ENCODE measurements at regions not wholly inside any gene's neighbourhood (a gene's known extent, or its start where the extent isn't known, plus 50 kb on each side); places are given as distances from the start of the nearest gene placed in this dataset.

GRCh38 chr13:66071608-66072007 lies 1158.5 kb downstream of the PCDH9 start:
- no peak for DNase-seq (ENCODE audit: low spot score)

DNA sequence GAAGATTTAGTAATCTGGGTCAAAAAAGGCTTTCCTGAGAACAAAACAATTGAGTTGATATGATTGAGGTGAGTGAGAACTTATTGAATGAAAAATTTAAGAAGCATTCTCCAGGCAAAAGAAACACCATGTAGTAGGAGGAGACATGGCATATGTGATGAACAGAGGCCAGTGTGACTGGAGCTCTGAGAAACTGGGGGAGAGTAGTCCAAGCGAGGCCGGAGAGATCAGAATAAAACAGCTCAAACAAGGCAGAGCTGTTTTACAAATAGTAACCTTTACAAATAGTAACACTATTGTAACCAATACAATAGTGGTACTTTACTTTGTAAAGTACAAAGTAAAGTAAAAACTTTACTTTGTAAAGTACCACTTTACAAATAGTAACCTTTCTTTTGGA lies 1159.1 kb downstream of the PCDH9 start:
- DNase-seq (ENCODE audit: low spot score) = no peak

DNA sequence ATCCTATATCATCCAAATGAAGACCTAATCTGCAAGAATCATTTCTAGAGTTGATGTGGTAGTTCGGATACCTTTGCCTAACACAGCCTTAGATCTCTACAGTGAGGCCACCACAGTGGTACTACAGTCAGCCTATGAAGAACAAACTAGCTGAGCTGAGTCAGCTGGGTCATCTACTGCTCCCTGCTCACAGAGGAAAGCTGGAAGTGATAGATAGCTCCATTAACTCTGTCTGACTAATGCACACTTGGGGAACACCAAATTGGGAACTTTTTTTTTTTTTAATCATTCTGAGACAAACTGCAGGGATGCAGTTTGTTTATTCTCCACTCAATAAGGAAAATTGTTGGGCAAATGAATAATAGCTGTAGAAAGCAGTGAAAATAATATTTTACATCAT lies 1160.6 kb downstream of the PCDH9 start:
- peak; percentile 2 for DNase-seq (ENCODE audit: low spot score)

DNA sequence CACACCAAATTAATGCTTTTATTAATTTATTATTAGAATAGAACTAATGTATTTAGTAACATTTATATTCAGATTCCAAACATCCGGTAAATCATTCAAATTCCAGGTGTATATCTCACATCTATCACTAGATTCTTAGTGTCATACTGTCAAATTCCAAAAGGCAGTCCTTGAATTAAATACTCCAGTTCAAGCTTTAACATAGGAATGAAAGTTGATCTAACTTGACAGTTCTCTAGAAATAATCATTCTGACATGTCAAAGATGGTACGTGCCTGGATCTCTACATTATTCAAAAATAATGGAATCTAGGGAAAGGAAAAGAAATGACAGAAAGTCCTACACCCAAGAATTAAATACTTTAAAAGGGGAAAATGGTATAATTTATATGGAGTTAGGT lies 1161.5 kb downstream of the PCDH9 start:
- no peak for DNase-seq (ENCODE audit: low spot score)

DNA sequence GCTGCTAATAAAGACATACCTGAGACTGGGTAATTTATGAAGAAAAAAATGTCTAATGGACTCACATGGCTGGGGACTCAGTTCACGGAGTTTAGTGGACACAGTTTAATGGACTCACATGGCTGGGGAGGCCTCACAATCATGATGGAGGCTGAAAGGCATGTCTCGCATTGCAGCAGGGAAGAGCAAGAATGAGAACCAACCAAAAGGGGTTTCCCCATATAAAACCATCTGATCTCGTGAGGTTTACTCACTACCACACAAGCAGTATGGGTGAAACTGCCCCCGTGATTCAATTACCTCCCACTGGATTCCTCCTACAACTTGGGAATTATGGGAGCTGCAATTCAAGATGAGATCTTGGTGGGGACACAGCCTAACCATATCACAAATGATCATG lies 1181.2 kb downstream of the PCDH9 start:
- DNase-seq (ENCODE audit: low spot score) = no peak

DNA sequence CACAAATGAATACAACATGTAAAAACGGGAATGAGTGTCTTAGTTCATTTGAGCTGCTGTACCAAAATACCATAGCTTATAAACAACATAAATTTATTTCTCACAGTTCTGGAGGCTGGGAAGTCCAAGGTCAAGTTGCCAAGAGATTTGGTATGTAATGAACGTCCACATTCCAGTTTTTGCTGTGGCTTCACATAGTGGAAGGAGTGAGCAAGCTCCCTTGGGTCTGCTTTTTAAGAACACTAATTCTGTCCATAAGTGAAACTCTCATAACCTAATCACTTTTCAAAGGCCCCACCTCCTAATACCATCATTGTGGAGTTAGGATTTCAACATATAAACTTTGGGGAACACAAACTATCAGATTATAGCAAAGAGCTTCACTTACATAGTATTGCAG lies 1189.6 kb downstream of the PCDH9 start:
- no peak for DNase-seq (ENCODE audit: low spot score)

DNA sequence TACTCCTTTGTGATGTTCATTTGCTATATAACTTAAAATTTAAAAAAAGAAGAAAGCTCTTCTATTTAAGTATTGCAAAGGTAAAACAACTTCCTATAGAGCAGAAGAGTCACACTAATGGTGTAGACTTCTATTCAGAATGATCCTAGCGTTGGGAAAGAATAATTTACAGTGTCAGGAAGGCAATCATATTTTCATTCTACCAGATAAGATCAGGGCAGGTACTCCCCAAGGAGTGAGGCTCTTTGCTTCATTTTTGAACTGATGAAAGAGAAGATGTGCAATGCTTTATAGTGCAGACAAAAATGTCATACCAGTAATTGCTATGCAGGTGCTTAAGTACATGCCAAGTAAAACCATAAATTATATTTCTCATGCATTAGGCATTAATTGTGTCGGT lies 1193.0 kb downstream of the PCDH9 start:
- DNase-seq (ENCODE audit: low spot score) = no peak

DNA sequence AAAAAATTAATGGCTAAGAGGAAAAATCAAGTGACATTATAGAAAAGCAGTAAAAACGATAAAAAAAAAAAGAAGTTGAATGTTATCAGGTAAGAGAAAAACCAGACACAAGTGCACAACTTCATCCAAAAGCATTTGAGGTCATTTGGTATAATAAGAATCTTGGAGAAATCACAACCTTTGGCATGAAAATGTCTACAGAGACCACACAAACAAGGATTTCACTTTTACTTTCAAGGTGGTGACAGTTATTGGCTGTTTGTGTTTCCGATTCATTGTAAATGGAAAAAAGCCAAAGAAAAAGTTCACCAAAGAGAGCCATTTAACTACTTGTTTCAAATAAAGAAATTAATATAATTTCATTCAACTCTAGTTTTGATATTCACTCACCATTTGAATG lies 1193.5 kb downstream of the PCDH9 start:
- no peak for DNase-seq (ENCODE audit: low spot score)

DNA sequence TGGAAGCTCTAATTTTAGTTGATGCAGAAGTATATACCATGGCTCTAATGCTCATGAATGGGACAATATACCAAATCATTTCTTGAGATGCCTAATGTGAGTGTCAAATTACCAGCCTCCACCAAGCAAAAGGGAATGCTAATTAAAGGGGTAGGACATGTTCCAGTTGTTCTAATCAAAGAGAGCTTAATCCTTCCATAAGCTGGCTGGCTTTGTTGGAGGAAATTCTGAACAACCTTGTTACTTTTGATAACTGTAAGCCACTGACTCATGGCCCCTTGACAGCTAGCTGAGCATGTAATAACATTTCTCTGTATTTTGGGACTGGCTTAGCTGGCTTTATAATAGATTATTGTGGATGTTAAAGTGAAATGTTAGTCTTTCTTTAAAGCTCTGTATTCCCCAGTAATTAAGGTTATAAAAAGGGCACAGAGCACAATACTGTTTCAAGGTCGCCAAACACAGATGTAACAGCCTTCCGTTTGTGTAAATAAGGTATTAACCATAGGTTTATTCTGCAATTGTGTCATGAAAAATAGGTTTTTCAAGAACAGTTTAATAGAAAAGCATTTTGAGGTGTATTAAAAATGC lies 1194.0 kb downstream of the PCDH9 start:
- no peak for DNase-seq (ENCODE audit: low spot score)

DNA sequence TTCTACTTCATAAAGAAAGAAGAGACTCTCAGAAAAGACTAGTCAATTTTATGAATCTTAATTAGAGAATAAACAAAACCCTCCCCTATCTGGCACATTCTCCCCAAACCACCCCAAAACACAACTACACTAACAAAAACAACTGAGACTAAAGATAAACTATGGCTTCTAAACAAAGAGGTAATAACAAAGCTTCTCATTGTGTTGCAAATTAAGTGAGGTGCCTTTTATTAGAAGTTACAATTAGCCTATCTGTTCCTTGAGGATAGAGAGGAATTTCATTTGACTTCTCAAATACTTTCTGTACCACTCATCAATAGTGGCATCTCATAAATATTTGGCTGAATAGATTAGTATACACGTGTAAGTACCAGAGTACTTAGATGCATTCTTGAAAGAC lies 1196.2 kb downstream of the PCDH9 start:
- no peak for DNase-seq (ENCODE audit: low spot score)

DNA sequence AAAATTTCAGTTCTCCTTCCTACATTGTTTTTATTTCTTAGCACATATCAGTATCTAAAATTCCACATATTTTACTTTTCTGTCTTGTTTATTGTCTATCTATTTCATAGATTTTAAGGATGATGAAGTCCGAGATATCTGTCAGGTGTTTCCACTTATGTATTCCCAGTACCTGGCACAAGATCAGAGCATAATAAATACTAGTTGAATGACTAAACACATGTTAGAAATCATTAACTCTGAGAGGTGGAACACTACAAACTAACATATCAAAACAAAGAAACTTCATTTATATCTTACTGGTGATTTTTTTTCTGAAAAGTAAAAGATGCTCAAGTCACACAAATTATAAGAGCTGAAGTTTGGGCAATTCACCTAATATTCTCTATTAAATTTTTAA lies 1208.3 kb downstream of the PCDH9 start:
- DNase-seq (ENCODE audit: low spot score) = no peak

DNA sequence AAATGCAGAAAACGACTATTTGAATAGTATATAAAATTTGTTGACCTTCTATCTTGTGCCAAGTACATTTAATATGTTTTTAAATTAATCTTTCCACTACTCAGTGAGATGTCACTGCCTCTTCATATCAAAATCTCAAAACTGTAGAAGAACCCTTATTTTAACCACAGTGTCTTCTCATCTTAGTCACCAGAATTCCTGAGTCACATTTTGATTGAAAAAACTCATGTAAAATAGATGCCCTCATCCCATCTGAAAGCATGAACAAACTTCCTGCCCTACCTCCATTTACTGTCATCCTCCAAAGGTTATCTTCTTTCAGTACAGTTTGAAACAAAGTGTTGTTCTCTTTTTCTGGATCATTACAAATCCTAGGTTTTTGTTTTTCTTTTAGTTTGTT lies 1215.4 kb downstream of the PCDH9 start:
- DNase-seq (ENCODE audit: low spot score) = no peak

DNA sequence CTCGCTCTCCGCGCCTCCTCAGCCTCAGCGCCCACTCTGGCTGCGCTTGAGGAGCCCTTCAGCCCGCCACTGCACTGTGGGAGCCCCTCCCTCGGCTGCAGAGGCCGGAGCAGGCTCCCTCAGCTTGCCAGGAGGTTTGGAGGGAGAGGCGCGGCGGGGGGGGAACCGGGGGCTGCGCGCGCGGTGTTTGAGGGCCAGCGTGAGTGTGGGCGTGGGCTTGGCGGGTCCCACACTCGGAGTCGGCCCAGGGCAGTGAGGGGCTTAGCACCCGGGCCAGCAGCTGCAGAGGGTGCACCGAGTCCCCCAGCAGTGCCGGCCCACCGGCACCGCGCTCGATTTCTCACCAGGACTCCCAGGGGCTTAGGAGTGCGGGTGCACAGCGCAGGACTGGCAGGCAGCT lies 1220.9 kb downstream of the PCDH9 start:
- DNase-seq (ENCODE audit: low spot score) = no peak

GRCh38 chr13:66003558-66003957 lies 1226.6 kb downstream of the PCDH9 start:
- no peak for DNase-seq (ENCODE audit: low spot score)

DNA sequence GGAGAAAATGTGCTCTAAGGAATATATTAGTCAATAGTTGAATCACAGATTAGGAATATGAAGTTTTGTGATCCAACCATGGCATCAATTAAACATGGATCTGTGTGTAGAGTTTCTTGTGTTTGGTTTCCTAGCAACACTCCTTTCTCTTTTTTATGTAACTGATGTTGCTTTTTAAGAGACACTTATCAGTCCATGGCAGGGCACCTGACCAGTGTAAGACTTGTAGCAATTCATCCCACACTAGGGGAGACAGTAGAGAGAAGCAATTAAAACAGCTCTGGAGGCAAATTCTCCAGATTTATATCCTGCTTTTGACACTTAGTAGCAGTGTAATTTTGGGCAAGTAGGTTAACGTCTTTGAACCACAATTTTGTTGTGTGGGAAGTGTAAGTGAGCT lies 1229.0 kb downstream of the PCDH9 start:
- no peak for DNase-seq (ENCODE audit: low spot score)

DNA sequence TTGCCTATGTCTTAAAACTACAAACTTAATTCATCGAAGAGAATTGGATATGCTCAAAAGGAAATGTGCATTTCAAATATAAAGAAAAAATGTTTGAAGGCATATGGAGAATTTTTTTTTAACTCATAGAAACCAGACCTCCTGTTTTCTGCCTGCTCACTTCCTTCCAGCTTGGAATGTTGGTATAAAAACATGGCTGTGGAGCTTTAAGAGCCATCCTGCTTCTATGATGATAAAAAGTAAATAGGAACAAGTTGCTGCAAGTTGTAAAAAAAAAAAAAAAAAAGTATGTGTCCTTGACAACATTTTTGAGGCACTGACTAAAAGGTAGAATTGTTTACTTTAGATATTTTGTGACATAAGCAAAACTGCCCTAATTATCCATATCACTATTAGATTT lies 1230.7 kb downstream of the PCDH9 start:
- no peak for DNase-seq (ENCODE audit: low spot score)

DNA sequence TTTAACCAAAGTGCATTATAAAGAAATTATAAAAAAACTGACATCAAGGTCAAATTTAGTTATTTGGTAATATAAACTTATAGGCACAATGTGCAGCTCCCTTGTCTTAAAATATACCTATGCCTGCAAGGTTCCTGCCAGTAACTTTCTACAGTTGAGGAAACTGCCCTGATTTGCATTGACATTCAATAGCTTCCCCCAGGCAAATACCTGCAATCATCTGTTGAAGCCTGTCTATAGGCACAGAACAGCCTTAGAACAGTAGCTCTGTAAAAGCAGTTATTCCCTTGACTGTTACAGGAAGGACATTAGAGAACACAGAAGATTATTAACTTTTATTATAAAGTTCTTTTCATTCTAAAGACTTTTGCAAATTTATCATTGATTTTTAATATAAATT lies 1239.5 kb downstream of the PCDH9 start:
- no peak for DNase-seq (ENCODE audit: low spot score)

DNA sequence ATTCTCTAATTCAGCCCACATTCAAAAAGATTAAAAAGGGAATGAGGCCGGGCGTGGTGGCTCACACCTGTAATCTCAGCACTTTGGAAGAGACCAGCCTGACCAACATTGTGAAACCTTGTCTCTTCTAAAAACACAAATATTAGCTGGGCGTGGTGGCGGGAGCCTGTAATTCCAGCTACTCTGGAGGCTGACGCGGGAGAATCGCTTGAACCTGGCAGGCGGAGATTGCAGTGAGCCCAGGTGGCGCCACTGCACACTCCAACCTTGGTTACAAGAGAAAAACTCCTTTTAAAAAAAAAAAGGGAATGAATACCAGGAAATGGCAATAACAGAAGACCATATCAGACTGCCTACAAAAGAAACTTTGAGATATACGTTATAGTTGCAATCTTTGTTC lies 1244.5 kb downstream of the PCDH9 start:
- DNase-seq (ENCODE audit: low spot score) = no peak

- no peak for DNase-seq (ENCODE audit: low spot score)
Observed at GRCh38 chr13:65977525-65977924, 1252.6 kb downstream of the PCDH9 start.

DNA sequence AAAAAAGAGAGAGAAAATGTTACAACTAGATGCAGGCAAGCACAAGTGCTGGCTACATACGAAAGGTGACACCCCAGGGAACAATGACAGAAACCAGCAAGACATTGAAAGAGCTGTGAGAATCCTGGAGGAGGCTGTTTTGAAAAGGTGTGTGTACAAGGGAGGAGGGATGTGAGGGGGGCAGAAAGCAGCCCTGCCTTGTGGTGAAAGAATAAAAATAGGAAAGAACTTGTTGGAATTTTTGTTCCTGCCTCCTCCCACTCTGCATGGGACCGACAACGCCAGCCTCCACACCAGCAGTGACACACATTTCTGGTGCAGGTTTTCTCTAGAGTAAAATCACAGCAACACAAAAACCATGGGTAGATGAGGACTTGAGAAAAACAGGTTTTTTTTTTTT lies 1258.6 kb downstream of the PCDH9 start:
- DNase-seq (ENCODE audit: low spot score) = no peak

DNA sequence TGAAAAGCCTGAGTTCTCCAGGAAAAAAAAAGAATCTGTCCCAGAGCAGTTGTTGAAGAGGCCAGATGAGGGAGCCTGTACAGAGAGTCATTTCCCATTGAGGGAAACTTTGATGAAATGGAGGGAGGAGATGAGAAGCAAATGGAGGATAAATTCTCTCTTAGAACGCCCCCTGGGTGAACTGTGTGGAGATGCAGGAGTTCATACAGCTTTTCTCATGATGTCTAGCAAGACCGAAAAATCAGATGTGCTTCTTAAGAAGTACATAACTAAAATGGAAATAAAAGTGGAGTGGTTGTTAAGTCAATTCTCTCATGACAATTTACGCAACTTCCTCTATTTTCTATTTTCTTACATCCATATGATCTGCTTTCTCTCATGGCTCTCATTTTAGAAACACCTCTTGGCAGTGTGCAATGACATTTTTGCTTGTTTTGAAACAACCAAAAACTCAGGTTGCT lies 1263.1 kb downstream of the PCDH9 start:
- peak; percentile 17 for DNase-seq (ENCODE audit: low spot score)

- DNase-seq (ENCODE audit: low spot score) = peak; percentile 21
Observed at GRCh38 chr13:65965501-65965900, 1264.6 kb downstream of the PCDH9 start.

- no peak for DNase-seq (ENCODE audit: low spot score)
Observed at GRCh38 chr13:65964672-65965071, 1265.5 kb downstream of the PCDH9 start.

DNA sequence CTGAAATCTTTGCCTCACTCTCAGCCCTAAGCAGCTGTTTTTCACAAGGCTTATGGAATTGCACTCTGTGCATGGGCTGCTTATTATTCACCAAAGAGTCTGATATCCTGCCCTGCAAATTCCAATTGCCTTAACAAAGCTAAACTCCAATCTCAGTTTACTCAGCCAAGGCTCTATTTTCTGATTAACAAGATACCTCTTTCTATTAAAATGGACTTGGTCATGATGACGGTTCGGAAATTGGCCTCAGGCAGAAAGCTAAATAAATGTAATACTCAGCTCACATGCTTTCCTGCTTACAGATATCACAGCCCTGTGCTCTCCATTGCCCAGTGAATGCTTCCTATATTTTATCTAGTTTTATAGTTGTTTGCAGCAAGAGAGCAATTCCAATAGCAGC lies 1270.8 kb downstream of the PCDH9 start:
- DNase-seq (ENCODE audit: low spot score) = no peak

DNA sequence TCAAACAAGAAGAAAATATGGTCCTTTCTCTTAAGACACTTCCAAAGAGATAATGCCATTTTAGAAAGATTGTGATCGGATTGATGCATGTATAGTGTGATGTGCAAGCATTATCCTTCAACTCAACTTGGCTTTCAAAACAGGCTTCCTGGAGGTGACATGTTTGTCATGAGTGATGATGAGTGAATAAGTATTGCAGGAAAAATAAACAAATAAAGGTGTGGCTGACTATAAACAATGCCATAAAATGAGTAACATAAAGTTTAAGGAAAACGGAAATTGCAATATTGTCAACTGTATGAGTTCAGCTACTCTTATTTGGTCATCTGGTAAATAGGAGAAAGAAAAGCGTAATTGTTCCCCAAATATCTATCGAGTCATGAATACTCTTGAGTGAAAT lies 1283.7 kb downstream of the PCDH9 start:
- no peak for DNase-seq (ENCODE audit: low spot score)

Data from AG08395 (cell line).